ENCODE measurements at regions not wholly inside any gene's neighbourhood (a gene's known extent, or its start where the extent isn't known, plus 50 kb on each side); places are given as distances from the start of the nearest gene placed in this dataset.
"Not testable (repeated sequence)": the region's sequence is repeated elsewhere in the genome, so short reads cannot be mapped to it uniquely, and the experiment has no call there.

DNA sequence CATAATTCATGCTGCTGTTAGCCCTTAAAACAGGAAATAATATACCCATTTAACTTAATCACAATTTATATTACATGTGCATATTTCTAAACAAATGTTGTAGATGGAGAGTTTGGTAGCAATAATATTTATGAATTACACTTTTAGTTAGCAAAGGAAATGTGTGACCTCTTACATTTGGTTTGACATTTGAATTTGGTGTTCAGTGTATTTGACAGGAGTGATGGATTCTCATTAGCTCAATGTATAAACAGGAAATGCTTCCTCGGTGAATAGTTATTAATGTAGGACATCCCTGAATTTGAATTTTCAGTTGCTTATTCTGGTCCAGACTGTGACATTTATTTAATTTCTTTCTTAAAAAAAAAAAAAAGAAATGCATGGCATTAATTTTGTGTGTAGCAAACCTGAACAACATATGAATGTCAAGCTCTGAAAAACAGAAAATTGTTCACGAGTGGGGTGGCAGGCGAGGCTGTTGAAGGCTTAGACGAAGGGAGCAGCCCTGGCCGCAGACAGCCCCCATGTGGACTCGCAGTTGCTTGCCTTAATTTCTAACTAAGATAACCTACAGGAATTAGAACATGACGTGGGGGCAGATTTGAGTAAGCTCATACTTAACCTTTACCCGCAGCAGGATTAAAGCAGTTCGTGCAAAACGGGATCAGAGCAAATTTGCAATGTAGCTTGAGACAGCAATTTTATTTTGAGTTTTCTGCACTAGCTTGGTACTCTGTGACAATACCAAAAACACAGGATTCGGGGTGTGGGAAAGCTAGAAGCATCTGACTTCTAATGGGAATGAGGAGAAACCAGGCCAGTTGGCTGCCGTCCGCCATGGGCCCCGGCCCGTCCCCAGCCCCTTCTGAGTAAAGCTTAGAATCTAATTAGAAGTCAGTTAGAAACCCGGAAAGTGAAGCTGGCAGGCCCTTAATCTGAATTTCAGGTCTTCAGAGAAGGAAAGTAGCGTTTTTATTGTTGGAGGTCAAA lies 134.3 kb downstream of the MACROH2A1 start:
- Histone ChIP-seq H3K27ac (ENCODE audit: insufficient read depth, low read length, poor library complexity, severe bottlenecking) (no peak overlapping the region), H3K4me3 (ENCODE audit: insufficient read depth, low read depth, low read length, poor library complexity, severe bottlenecking) (no peak overlapping the region), H3K27me3 (replicated peaks; ENCODE audit: control insufficient read depth, insufficient read depth, low read length, poor library complexity, severe bottlenecking) (no peaks in the 10 kb centered on the region), H3K36me3 (ENCODE audit: control insufficient read depth, insufficient read depth, low read length) (no peaks in the 10 kb centered on the region), H3K4me1 (ENCODE audit: control insufficient read depth, insufficient read depth, low read length, poor library complexity, severe bottlenecking) (no peaks in the 10 kb centered on the region), H3K9me3 (ENCODE audit: control insufficient read depth, low read length) (no peaks in the 10 kb centered on the region)
- DNase-seq: no peak

DNA sequence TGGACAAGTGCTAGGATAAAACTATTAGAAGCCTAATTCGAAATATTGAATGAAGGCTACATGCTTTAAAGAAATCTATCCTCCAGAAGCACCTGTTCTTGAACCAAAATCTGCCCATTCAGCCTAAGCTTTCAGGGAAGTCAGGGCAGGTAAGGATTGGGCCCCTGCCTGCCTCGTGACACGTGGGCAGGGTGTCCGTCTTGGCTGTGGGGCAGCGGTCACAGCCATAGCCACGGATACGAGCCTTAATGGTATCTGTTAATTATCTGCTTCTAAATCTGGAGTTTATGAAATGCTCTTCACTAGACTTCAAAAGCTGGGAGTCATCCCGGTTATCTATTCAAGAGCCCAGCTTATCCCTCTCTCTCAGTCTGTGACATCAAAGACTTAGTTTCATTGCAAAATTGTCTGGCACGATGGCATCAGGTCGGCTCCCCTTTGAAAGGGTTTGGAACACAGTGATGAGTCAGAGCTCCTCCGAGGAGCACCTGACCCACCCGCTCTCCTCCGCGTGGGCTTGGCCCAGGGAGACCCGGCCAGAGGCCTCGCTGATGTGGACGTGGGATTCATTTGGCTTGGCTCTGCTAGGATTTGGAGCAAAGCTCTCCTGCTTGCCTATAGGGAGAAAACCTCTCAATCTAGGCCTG lies 135.9 kb downstream of the MACROH2A1 start:
- Histone ChIP-seq H3K36me3 (ENCODE audit: control insufficient read depth, insufficient read depth, low read length) (no peaks in the 10 kb centered on the region), H3K4me1 (ENCODE audit: control insufficient read depth, insufficient read depth, low read length, poor library complexity, severe bottlenecking) (no peaks in the 10 kb centered on the region), H3K9me3 (ENCODE audit: control insufficient read depth, low read length) (no peaks in the 10 kb centered on the region), H3K27me3 (replicated peaks; ENCODE audit: control insufficient read depth, insufficient read depth, low read length, poor library complexity, severe bottlenecking) (no peaks in the 10 kb centered on the region), H3K4me3 (ENCODE audit: insufficient read depth, low read depth, low read length, poor library complexity, severe bottlenecking) (no peak overlapping the region), H3K27ac (ENCODE audit: insufficient read depth, low read length, poor library complexity, severe bottlenecking) (no peak overlapping the region)
- no peak for DNase-seq

DNA sequence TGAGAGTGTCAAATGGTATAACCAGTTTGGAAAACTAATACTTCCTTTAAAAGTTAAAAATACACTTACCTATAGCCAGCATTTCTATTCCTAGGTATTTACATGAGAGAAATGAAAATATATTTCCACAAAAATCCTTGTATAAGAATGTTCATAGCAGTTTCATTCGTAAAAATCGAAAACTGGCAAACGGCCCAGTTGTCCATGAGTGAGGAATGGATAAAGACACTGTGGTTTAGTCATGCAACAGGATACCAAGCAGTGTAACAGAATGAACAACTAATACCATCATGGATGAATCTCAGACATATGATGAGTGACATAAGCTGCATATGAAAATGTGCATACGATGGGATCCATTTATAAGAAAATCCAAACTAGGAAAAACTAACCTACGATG lies 136.7 kb downstream of the MACROH2A1 start:
- H3K27ac ChIP-seq (ENCODE audit: insufficient read depth, low read length, poor library complexity, severe bottlenecking): no peak overlapping the region
- H3K4me3 ChIP-seq (ENCODE audit: insufficient read depth, low read depth, low read length, poor library complexity, severe bottlenecking): no peak overlapping the region
- DNase-seq: no peak
- H3K27me3 ChIP-seq (replicated peaks; ENCODE audit: control insufficient read depth, insufficient read depth, low read length, poor library complexity, severe bottlenecking): no peaks in the 10 kb centered on the region
- H3K36me3 ChIP-seq (ENCODE audit: control insufficient read depth, insufficient read depth, low read length): no peaks in the 10 kb centered on the region
- H3K4me1 ChIP-seq (ENCODE audit: control insufficient read depth, insufficient read depth, low read length, poor library complexity, severe bottlenecking): no peaks in the 10 kb centered on the region
- no peaks in the 10 kb centered on the region for H3K9me3 ChIP-seq (ENCODE audit: control insufficient read depth, low read length)

DNA sequence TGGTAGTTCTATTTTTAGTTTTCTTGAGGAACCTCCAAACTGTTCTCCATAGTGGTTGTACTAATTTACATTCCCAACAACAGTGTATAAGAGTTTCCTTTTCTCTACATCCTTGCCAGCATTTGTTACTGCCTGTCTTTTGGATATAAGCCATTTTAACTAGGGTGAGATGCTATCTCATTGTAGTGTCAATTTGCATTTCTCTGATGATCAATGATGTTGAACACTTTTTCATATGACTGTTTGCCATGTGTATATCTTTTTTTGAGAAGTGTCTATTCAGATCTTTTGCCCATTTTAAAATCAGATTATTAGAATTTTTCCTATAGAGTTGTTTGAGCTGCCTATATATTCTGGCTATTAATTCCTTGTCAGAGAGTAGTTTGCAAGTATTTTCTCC lies 138.9 kb downstream of the MACROH2A1 start:
- H3K36me3 ChIP-seq (ENCODE audit: control insufficient read depth, insufficient read depth, low read length); H3K9me3 ChIP-seq (ENCODE audit: control insufficient read depth, low read length); DNase-seq; H3K27ac ChIP-seq (ENCODE audit: insufficient read depth, low read length, poor library complexity, severe bottlenecking); H3K4me3 ChIP-seq (ENCODE audit: insufficient read depth, low read depth, low read length, poor library complexity, severe bottlenecking); H3K27me3 ChIP-seq (replicated peaks; ENCODE audit: control insufficient read depth, insufficient read depth, low read length, poor library complexity, severe bottlenecking); H3K4me1 ChIP-seq (ENCODE audit: control insufficient read depth, insufficient read depth, low read length, poor library complexity, severe bottlenecking): not testable (repeated sequence)

DNA sequence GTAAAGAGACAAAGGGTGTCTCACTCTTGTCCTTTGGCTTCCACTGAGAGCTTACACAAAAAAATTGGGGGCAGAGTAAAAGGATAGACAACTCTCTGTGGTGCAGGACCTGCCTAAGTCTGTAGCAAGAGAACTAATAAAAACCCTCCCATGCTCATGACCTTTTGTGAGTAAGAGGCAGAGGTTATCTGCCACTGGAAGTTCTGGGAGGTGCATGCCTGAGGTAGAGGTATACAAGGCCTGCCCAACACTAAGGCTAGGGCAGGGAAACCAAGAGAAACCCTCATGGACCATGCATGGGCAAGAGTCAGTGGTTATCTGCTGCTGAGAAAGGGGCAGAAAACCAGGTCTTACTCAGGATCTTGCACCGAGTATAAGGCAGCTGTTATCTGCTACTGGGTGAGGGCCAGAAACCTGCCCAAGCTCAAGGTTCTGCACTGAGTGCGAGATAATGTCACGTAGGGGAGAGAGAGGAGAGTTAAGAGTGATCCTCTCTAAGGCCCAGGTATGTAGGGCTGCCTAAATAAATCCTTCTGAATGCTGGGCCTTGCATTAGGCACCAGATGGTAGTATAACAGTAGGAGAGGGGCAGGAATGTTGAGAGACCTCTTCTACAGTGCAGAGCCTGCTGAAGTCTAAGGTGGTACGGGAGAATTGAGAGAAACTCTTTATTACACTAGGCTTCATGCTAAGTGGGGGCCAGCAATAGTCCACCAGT lies 143.4 kb downstream of the MACROH2A1 start:
- Histone ChIP-seq H3K4me3 (ENCODE audit: insufficient read depth, low read depth, low read length, poor library complexity, severe bottlenecking) (no peak overlapping the region), H3K36me3 (ENCODE audit: control insufficient read depth, insufficient read depth, low read length) (no peaks in the 10 kb centered on the region), H3K4me1 (ENCODE audit: control insufficient read depth, insufficient read depth, low read length, poor library complexity, severe bottlenecking) (no peaks in the 10 kb centered on the region), H3K27ac (ENCODE audit: insufficient read depth, low read length, poor library complexity, severe bottlenecking) (no peak overlapping the region), H3K27me3 (replicated peaks; ENCODE audit: control insufficient read depth, insufficient read depth, low read length, poor library complexity, severe bottlenecking) (no peaks in the 10 kb centered on the region), H3K9me3 (ENCODE audit: control insufficient read depth, low read length) (no peaks in the 10 kb centered on the region)
- DNase-seq: no peak

DNA sequence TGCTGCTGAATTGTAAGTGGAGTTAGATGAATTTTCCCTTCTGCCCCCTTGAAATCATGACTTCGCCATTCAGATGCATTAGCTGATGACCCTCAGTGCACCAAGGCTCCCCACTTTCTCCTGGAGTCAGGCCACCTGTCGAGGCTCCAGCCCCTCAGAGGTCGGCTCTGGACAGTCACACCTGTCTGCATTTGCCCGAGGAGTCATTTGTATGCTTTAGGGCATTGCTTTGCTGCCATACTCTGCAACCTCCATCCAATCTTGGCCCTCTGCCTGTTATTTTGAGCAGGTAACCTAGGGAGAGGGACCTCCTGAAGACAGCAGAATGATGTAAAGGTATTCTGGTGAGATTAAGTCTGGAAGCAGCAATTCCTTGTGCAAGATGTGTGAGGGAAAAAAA lies 144.8 kb downstream of the MACROH2A1 start:
- no peaks in the 10 kb centered on the region for H3K36me3 ChIP-seq (ENCODE audit: control insufficient read depth, insufficient read depth, low read length)
- H3K27me3 ChIP-seq (replicated peaks; ENCODE audit: control insufficient read depth, insufficient read depth, low read length, poor library complexity, severe bottlenecking): no peaks in the 10 kb centered on the region
- no peak for DNase-seq
- H3K27ac ChIP-seq (ENCODE audit: insufficient read depth, low read length, poor library complexity, severe bottlenecking): no peak overlapping the region
- no peaks in the 10 kb centered on the region for H3K4me1 ChIP-seq (ENCODE audit: control insufficient read depth, insufficient read depth, low read length, poor library complexity, severe bottlenecking)
- no peaks in the 10 kb centered on the region for H3K9me3 ChIP-seq (ENCODE audit: control insufficient read depth, low read length)
- H3K4me3 ChIP-seq (ENCODE audit: insufficient read depth, low read depth, low read length, poor library complexity, severe bottlenecking): no peak overlapping the region

DNA sequence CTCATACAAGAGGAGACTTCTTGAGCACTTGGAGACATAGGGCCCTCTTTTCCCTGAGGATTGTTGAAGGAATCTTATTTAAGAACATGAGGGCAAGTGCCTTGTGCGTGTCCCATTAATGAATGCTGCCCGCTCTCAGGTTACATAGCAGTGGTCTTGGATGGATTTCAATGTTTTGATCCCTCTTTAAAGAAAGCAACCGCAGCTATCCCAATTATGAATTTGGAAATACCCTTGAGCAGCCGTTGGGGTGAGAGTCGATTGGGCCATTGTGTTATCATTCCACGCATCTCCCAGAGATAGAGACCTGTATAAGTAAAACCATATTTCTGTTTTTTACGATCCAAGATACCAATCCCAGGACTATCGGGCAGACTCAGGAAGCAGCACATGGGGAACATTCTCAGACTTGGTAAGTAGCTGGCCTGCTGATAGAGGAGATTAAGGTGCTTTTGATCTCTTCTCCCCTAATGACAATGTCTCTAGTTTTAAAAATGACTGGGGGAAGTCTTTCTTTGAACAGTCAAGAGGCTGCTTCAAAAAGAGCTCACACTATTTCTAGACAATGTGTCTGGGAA lies 145.3 kb downstream of the MACROH2A1 start:
- no peak overlapping the region for H3K4me3 ChIP-seq (ENCODE audit: insufficient read depth, low read depth, low read length, poor library complexity, severe bottlenecking)
- DNase-seq: no peak
- H3K9me3 ChIP-seq (ENCODE audit: control insufficient read depth, low read length): no peaks in the 10 kb centered on the region
- H3K36me3 ChIP-seq (ENCODE audit: control insufficient read depth, insufficient read depth, low read length): no peaks in the 10 kb centered on the region
- H3K27me3 ChIP-seq (replicated peaks; ENCODE audit: control insufficient read depth, insufficient read depth, low read length, poor library complexity, severe bottlenecking): no peaks in the 10 kb centered on the region
- no peaks in the 10 kb centered on the region for H3K4me1 ChIP-seq (ENCODE audit: control insufficient read depth, insufficient read depth, low read length, poor library complexity, severe bottlenecking)
- no peak overlapping the region for H3K27ac ChIP-seq (ENCODE audit: insufficient read depth, low read length, poor library complexity, severe bottlenecking)

DNA sequence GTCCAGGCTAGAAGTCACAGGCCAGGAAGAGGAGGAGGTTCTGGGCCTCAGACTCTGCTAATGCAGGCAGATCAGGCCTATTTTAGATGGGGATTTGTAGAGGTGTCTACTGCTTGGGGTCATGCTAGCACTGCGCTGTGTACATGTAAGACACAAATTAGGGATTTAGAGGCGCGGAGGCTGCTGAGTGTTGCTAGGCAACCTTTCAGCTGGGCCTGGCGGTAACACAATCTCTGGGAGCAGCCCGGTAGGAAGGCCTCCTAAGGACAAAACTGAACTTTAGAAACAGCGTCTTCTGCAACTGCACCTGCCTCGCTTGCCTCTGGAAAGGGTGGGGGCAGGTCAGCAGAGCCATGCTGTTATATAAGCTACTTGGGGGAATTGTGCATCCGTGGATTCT lies 147.9 kb downstream of the MACROH2A1 start:
- no peaks in the 10 kb centered on the region for H3K27me3 ChIP-seq (replicated peaks; ENCODE audit: control insufficient read depth, insufficient read depth, low read length, poor library complexity, severe bottlenecking)
- DNase-seq: no peak
- H3K4me3 ChIP-seq (ENCODE audit: insufficient read depth, low read depth, low read length, poor library complexity, severe bottlenecking): no peak overlapping the region
- no peaks in the 10 kb centered on the region for H3K36me3 ChIP-seq (ENCODE audit: control insufficient read depth, insufficient read depth, low read length)
- H3K27ac ChIP-seq (ENCODE audit: insufficient read depth, low read length, poor library complexity, severe bottlenecking): no peak overlapping the region
- no peaks in the 10 kb centered on the region for H3K4me1 ChIP-seq (ENCODE audit: control insufficient read depth, insufficient read depth, low read length, poor library complexity, severe bottlenecking)
- no peaks in the 10 kb centered on the region for H3K9me3 ChIP-seq (ENCODE audit: control insufficient read depth, low read length)

DNA sequence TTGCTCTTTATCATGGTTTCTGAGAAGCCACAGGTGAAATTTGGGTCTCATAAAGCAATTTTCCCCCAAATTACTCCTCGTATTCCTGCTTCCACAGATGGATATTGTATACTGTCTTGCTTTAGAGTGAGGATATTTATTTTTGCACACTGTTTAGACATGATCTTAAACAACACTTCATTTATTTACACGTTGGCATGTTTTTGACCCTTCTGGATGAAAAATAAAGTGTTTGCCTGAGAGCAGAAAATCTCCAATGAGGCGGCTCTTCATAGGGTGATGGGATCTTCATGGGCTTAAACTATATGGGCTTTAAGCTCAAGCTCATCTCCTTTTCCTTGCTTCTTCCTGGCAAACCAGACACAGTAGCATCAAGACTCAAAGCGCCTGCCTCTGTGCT lies 148.4 kb downstream of the MACROH2A1 start:
- Histone ChIP-seq H3K4me1 (ENCODE audit: control insufficient read depth, insufficient read depth, low read length, poor library complexity, severe bottlenecking) (no peaks in the 10 kb centered on the region), H3K9me3 (ENCODE audit: control insufficient read depth, low read length) (no peaks in the 10 kb centered on the region), H3K36me3 (ENCODE audit: control insufficient read depth, insufficient read depth, low read length) (no peaks in the 10 kb centered on the region), H3K4me3 (ENCODE audit: insufficient read depth, low read depth, low read length, poor library complexity, severe bottlenecking) (no peak overlapping the region), H3K27ac (ENCODE audit: insufficient read depth, low read length, poor library complexity, severe bottlenecking) (no peak overlapping the region), H3K27me3 (replicated peaks; ENCODE audit: control insufficient read depth, insufficient read depth, low read length, poor library complexity, severe bottlenecking) (no peaks in the 10 kb centered on the region)
- DNase-seq: no peak
